DMS 273 (cell line): ENCODE measurements at regions not wholly inside any gene's neighbourhood (a gene's known extent, or its start where the extent isn't known, plus 50 kb on each side); places are given as distances from the start of the nearest gene placed in this dataset.

Source experiments
- DNase-seq: peaks from one replicate; lab custom pipeline; 2025; ENCODE audit not compliant: unreplicated experiment; lab: John Stamatoyannopoulos, UW

DNA sequence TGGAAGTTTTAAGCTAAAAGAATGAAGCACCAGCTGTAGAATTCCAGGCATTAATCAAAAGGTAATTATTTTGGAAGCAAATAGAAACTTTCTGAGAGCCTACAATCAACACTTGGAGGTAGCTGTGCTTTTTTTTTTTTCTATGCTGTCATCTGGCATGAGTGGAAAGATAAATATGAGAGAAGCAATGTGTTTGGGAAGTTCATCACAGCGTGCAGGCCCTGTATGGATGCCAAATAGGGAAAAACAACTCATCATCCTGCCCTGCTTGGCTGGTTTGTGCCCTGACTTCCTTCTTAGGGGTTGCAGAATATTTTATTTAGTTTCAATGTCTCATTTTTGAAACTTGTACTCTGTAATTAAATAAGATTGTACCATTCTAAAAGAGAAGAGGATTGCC lies 437.4 kb downstream of the PIK3C3 start:
- no peak for DNase-seq

DNA sequence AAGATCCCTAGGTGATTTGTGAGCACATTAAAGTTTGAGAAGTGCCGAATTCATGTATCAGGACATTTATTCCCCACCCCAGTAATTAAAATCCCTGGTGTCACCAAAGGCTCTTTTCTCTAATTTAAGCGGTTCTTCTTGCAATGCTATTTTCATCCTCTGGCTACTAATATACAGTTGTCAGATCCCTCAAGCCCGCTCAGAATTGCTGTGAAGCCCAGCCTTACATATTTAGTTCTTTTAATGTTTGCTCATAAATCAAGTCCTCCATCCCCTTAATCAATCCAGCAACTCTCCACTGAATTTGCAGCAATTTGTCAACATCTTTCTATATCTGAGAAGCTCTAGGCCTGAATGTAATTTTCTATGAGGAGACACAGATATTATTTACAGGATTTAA lies 437.9 kb downstream of the PIK3C3 start:
- no peak for DNase-seq

DNA sequence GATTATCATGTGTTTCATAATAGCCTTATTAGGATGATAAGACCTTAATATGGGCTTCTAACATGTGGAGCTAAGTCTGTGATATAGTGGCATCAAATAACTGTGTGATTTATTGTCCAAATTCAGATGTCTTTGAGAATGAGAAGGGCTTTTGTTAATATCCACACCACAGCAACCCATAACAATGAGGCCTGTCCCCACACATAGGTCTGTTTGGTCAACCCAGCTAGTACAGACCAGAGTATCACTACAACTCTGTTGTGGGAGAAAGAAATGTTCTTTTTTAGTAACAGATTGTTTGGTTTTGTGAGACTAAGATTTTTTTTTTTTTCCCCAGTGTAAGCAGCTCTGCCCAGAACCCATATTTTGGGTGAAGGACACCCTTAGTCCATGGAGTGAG lies 439.2 kb downstream of the PIK3C3 start:
- DNase-seq, result no peak

DNA sequence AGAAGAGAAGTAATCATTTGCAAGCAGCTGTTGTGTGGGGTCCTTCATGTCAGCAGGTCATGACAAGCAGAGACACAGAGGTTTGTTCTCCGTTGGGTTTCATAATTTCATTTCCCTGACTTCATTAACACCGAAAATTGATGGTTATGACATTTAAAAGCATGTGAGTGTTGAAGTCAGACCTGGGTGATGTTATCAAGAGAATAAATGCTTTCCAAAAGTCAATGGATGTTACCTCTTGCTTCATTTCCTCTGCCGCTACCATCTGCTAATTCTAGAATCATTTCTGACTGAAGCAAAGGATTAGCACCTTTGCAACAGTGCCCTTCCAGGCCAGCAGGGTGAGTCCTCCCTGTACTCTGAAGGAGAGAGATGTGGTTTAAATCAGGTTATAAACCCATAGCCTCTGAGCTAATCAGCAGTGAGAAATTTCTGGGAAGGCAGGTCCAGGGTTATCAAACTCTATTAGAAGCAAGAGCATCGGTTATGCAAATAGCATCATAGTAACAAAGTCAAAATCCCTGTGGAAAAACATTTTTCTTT lies 446.2 kb downstream of the PIK3C3 start:
- no peak for DNase-seq

GRCh38 chr18:42404151-42404550 lies 449.1 kb downstream of the PIK3C3 start:
- no peak for DNase-seq

DNA sequence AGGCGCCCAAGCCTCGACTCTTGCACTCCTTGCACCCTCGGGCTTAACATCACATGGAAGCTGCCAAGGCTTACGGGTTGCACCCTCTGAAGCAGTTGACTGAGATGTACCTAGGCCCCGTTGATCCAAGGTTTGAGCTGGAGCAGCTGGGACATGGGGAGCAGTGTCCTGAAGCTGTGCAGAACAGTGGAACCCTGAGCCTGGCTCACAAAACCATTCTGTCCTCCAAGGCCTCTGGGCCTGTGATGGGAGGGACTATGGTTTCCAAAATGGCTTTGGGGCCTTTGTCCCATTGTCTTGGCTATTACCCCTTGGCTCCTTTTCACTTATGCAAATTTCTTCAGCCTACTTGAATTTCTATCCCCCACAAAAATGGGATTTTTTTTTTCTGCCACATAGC lies 454.0 kb downstream of the PIK3C3 start:
- no peak for DNase-seq

DNA sequence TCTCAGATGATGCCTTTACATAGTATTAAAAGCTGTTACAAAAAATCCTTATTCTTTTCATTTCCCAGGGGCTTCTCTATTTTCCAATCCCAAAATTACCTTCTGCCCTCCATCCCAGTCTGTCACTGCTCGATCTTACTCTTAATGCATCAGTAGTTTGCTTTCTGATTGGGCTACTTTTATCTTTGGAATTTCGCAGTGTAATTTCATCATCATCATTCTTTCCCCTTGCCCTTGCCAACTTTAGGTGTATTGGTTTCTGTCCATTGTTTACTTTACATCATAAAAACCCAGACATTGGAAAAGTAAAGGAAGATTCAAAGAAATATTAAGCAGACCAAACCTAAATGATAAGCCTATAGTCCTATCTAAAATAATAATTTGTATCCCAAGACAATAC lies 457.2 kb downstream of the PIK3C3 start:
- no peak for DNase-seq

- no peak for DNase-seq
These were observed 457.9 kb downstream of the PIK3C3 start for GRCh38 chr18:42412896-42413295.

GRCh38 chr18:42413870-42414269 lies 458.8 kb downstream of the PIK3C3 start:
- DNase-seq, result no peak

DNA sequence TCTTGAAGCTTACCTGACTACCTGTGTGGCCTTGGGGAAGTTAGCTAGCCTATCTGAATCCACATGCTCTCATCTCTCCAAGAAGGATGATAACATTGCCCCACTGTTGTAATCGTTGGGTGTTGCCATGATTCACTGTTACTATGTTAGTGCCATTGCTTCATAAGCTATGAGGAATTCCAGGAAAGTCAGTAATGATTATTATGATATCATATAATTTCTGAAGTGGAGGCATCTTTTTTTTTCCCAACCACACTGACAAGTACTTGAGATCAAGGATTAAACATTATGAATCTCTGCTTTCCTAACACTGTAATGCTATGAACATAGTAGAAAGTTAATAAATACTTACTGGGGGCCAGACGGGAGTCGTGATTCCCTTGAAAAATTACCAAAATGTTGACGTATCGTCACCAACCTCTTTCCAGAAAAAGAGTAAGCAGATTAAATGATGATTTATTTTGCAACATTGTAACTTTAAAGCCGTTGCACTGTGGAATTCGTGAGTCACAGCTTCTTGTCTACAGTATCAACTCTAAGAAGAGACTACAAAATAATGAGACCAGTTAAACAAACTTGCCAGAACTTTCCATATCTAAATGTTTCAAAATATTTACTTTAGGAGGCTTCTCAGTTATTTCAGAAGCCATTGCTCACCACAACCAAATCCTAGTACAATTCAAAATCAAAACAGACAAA lies 459.9 kb downstream of the PIK3C3 start:
- no peak for DNase-seq

GRCh38 chr18:42417189-42417588 lies 462.2 kb downstream of the PIK3C3 start:
- no peak for DNase-seq

DNA sequence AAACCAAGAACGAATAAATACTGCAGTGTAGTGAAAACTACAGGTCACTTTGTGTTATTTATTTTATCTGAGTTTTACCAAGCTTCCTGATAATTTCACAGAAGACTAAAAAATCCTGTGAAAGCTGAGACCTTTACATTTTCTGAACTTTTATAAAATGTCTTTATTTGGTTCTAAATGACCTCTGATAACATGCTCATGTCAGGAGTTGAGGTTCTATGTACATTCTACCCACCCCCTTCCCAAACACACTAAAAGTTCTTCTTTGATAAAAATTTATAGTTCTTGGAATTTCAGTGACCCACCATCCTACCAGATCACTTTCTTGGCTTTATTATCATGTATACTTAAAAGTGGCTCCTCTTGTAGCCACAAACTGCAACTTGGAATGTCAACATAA lies 463.1 kb downstream of the PIK3C3 start:
- DNase-seq, result no peak

GRCh38 chr18:42425025-42425424 lies 470.0 kb downstream of the PIK3C3 start:
- no peak for DNase-seq

- no peak for DNase-seq
These were observed 471.5 kb downstream of the PIK3C3 start for GRCh38 chr18:42426496-42427015.

- DNase-seq, result no peak
These were observed 474.2 kb downstream of the PIK3C3 start for GRCh38 chr18:42429196-42429595.

GRCh38 chr18:42436222-42436765 lies 481.3 kb downstream of the PIK3C3 start:
- DNase-seq, result no peak

DNA sequence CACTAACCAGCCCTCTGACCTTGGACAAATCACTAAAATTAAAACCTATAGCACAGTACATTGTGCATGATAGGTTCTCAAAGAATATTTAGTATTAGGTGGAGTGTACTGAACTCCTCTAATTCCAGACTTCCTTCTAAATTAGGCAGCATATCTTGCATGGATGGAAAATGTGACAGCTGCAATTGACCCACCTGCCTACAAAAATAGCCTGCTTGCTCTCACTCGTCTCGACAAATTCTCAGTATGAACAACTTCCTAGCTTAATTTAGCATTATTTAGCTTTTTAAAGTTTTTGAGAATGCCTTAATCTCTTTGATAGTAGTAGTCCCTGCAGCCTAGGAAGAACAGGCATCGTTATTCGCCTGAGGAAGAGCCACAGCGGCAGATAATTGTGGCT lies 482.0 kb downstream of the PIK3C3 start:
- no peak for DNase-seq

DNA sequence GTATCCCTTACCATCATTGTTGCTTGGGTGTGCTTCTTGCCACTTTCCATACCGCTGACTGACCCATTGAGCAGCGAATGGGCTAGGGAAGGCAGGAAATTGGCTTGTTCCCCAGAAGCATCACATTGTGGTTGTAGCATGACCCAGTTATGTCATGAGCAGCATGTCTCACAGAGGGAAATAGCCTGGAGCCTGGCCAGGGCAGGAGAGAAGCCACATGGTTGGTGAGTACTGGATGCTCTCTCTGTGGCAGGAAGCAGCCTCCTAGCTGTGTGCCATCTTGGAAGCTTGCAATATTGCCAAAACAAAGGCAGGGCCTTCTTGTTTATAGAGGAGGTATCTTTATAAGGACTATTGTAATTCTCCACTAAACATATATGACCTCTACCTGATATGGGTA lies 482.6 kb downstream of the PIK3C3 start:
- peak; percentile 3 for DNase-seq

GRCh38 chr18:42442656-42443055 lies 487.6 kb downstream of the PIK3C3 start:
- no peak for DNase-seq

DNA sequence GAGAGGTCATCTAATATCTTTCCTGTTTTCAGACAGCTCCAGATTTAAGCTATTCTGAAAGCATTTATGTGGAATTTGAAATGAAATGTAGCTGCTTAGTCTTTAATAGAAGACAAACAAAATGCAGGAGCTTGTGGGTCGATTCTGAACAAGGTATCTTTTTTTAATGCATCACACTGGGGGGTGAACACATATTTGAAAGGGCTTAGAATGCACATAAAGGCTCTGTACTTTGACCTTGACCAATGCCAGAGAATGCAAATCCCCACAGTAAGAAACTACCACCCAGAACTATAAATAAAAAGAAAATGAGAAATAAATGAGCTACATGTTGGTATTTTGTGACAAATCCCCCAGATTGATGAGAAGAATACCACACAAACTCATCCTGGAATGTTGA lies 489.3 kb downstream of the PIK3C3 start:
- no peak for DNase-seq

DNA sequence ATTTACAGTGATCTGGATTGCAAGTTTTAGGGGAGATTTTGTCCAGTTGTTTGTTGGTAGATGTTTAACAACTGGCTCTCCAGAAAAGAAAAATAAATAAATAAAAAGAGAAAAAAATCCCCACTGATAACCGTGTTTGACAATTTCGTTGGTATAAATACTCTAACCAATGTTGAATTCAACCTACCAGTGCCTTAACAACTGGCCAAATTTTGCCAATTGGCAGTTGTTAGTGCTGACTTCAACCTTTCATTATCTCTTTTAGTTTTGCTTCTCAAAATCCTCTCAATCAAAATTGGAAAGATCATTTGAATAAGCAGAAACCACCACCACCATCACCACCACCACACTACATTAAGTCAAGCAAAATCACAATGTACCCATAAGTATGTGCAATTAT lies 490.3 kb downstream of the PIK3C3 start:
- DNase-seq, result no peak

- DNase-seq, result no peak
These were observed 491.2 kb downstream of the PIK3C3 start for GRCh38 chr18:42446195-42446594.

DNA sequence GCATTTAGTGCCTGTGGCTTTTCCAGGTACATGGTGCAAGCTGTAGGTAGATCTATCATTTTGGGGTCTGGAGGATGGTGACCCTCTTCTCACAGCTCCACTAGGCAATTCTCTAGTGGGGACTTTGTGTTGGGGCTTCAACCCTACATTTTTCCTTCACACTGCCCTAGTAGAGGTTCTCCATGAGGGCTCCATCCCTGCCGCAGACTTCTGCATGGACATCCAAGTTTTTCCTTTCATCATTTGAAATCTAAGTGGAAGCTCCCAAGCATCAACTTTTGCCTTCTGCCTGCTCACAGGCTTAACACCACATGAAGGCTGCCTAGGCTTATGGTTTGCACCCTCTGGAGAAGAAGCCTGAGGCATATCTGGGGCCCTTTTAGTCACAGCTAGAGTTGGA lies 492.7 kb downstream of the PIK3C3 start:
- peak; percentile 5 for DNase-seq
